WTC11 (cell line): ENCODE measurements at regions not wholly inside any gene's neighbourhood (a gene's known extent, or its start where the extent isn't known, plus 50 kb on each side); places are given as distances from the start of the nearest gene placed in this dataset.

Experiments
- ATAC-seq: fragments of 200-7000 bp; cut with Tn5 transposase; 2 replicates; pipeline ENCODE4 v1.10.0; 2021; ENCODE audit warnings: mild to moderate bottlenecking, moderate library complexity
- CTCF ChIA-PET: fragments of 300-600 bp; sonication (Branson Sonifier 250); formaldehyde crosslinking; loops from one replicate; lab custom pipeline; 2021; ENCODE audit warnings: antibody characterized with exemption; lab: Charles Lee
- POLR2A ChIA-PET: fragments of 350-600 bp; sonication (Branson Sonifier 250); formaldehyde crosslinking; loops from one replicate; lab custom pipeline; 2021; ENCODE audit warnings: antibody characterized with exemption; lab: Charles Lee
- DNase-seq: peaks from one replicate; pipeline ENCODE4 v3.0.0; 2021; ENCODE audit warnings: low spot score
- H3K27ac Mint-ChIP-seq: 2 replicates; pipeline ENCODE4 v1.8.0; 2021; ENCODE audit warnings: mixed read lengths
- H3K27me3 Mint-ChIP-seq: 2 replicates; pipeline ENCODE4 v1.8.0; 2021; ENCODE audit warnings: low read depth, mild to moderate bottlenecking, moderate library complexity, mixed read lengths
- H3K36me3 Mint-ChIP-seq: 2 replicates; pipeline ENCODE4 v1.8.0; 2021; ENCODE audit warnings: mixed read lengths
- H3K4me1 Mint-ChIP-seq: 2 replicates; pipeline ENCODE4 v1.8.0; 2022; ENCODE audit warnings: mixed read lengths
- H3K4me3 Mint-ChIP-seq: 2 replicates; pipeline ENCODE4 v1.8.0; 2021; ENCODE audit warnings: mild to moderate bottlenecking, moderate library complexity, mixed read lengths
- H3K9me3 Mint-ChIP-seq: 2 replicates; pipeline ENCODE4 v1.8.0; 2021; ENCODE audit warnings: mixed read lengths
- E2F1 ChIP-seq: sonication (generic); formaldehyde crosslinking; IDR thresholded peaks from 2 replicates; pipeline ENCODE4 v1.8.0; 2022; ENCODE audit warnings: mild to moderate bottlenecking, missing genetic modification reagents
- E2F4 ChIP-seq: sonication (generic); formaldehyde crosslinking; IDR thresholded peaks from 2 replicates; pipeline ENCODE4 v1.8.1; 2022; ENCODE audit warnings: low read depth, mild to moderate bottlenecking, moderate library complexity, missing genetic modification reagents, borderline replicate concordance
- ELF4 ChIP-seq: sonication (generic); formaldehyde crosslinking; IDR thresholded peaks from 2 replicates; pipeline ENCODE4 v1.8.1; 2022; ENCODE audit warnings: low read depth, mild to moderate bottlenecking, moderate library complexity, missing genetic modification reagents
- FOXK1 ChIP-seq: sonication (generic); formaldehyde crosslinking; IDR thresholded peaks from 2 replicates; pipeline ENCODE4 v1.8.0; 2022; ENCODE audit warnings: mild to moderate bottlenecking, moderate library complexity, missing genetic modification reagents
- GTF2I ChIP-seq: fragments of 250-450 bp; sonication (Bioruptor Pico); conservative IDR thresholded peaks from 2 replicates; pipeline ENCODE4 v1.4.0; 2021; ENCODE audit warnings: mild to moderate bottlenecking
- KAT7 ChIP-seq: sonication (generic); formaldehyde crosslinking; IDR thresholded peaks from 2 replicates; pipeline ENCODE4 v1.8.1; 2023; ENCODE audit warnings: missing genetic modification reagents, mild to moderate bottlenecking, borderline replicate concordance
- NR2C2 ChIP-seq: sonication (generic); formaldehyde crosslinking; IDR thresholded peaks from 2 replicates; pipeline ENCODE4 v1.8.0; 2022; ENCODE audit warnings: mild to moderate bottlenecking, missing genetic modification reagents
- RORB ChIP-seq: fragments of 250-450 bp; sonication (Bioruptor Pico); IDR thresholded peaks from 2 replicates; pipeline ENCODE4 v1.9.0; 2021; ENCODE audit warnings: mild to moderate bottlenecking
- SMAD4 ChIP-seq: sonication (generic); formaldehyde crosslinking; IDR thresholded peaks from 2 replicates; pipeline ENCODE4 v1.8.0; 2022; ENCODE audit warnings: mild to moderate bottlenecking, missing genetic modification reagents
- SP1 ChIP-seq: sonication (generic); formaldehyde crosslinking; conservative IDR thresholded peaks from 2 replicates; pipeline ENCODE4 v1.8.1; 2022; ENCODE audit warnings: missing genetic modification reagents
- TEAD1 ChIP-seq: sonication (generic); formaldehyde crosslinking; IDR thresholded peaks from 2 replicates; pipeline ENCODE4 v1.8.0; 2022; ENCODE audit warnings: mild to moderate bottlenecking, missing genetic modification reagents
- ZNF263 ChIP-seq: sonication (generic); formaldehyde crosslinking; IDR thresholded peaks from 2 replicates; pipeline ENCODE4 v1.8.1; 2022; ENCODE audit warnings: low read depth, mild to moderate bottlenecking, moderate library complexity, missing genetic modification reagents
- TF ChIP-seq, protein P1 (sequence below): sonication (generic); formaldehyde crosslinking; IDR thresholded peaks from 2 replicates; pipeline ENCODE4 v1.8.0; 2023; ENCODE audit warnings: missing genetic modification reagents
- TF ChIP-seq, protein P2 (sequence below): sonication (generic); formaldehyde crosslinking; IDR thresholded peaks from 2 replicates; pipeline ENCODE4 v1.8.1; 2023; ENCODE audit warnings: mild to moderate bottlenecking, moderate library complexity, missing genetic modification reagents
- TF ChIP-seq, protein P3 (sequence below): sonication (generic); formaldehyde crosslinking; conservative IDR thresholded peaks from 2 replicates; pipeline ENCODE4 v1.8.1; 2022; ENCODE audit warnings: mild to moderate bottlenecking, missing genetic modification reagents

- ATAC-seq (no peak), DNase-seq (no peak)
- Mint-ChIP-seq H3K4me3 (no peak overlapping the region), H3K27ac (no peak overlapping the region), H3K36me3 (no peaks in the 10 kb centered on the region), H3K9me3 (no peaks in the 10 kb centered on the region), H3K4me1 (no peaks in the 10 kb centered on the region), H3K27me3 (no peaks in the 10 kb centered on the region)
- ChIA-PET CTCF (no interaction called here), POLR2A (no interaction called here)
- TF ChIP-seq SMAD4 (CRISPR knock-in tag) (no peak), E2F4 (CRISPR knock-in tag) (no peak), ELF4 (CRISPR knock-in tag) (no peak), FOXK1 (no peak)
- TF ChIP-seq, protein P1, sequence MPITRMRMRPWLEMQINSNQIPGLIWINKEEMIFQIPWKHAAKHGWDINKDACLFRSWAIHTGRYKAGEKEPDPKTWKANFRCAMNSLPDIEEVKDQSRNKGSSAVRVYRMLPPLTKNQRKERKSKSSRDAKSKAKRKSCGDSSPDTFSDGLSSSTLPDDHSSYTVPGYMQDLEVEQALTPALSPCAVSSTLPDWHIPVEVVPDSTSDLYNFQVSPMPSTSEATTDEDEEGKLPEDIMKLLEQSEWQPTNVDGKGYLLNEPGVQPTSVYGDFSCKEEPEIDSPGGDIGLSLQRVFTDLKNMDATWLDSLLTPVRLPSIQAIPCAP (CRISPR knock-in tag), result no peak
These were observed 137.9 kb upstream of the SEMA3E start for GRCh38 chr7:83786858-83787257.

DNA sequence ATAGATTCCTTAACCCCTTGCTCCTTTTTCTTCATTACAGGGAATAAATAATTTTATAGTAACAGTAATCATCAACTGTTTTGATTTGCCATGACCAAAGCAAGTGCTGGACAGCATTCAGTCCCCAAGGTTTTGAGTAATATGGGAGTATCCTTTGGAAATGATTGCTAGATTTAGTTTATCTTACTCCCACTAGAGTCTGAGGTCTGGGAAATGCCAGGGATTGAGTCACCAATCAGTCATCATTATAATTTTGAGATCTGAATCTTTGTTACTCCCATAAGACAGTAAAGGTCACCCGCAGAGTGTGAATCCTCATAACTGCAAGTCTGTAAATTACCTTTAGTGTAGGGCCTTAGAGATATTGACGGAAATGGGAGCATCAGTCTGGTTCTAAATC lies 133.7 kb upstream of the SEMA3E start:
- Mint-ChIP-seq H3K4me3 (no peak overlapping the region), H3K27me3 (no peaks in the 10 kb centered on the region), H3K36me3 (no peaks in the 10 kb centered on the region), H3K4me1 (no peaks in the 10 kb centered on the region), H3K9me3 (no peaks in the 10 kb centered on the region), H3K27ac (no peak overlapping the region)
- TF ChIP-seq, protein P2, sequence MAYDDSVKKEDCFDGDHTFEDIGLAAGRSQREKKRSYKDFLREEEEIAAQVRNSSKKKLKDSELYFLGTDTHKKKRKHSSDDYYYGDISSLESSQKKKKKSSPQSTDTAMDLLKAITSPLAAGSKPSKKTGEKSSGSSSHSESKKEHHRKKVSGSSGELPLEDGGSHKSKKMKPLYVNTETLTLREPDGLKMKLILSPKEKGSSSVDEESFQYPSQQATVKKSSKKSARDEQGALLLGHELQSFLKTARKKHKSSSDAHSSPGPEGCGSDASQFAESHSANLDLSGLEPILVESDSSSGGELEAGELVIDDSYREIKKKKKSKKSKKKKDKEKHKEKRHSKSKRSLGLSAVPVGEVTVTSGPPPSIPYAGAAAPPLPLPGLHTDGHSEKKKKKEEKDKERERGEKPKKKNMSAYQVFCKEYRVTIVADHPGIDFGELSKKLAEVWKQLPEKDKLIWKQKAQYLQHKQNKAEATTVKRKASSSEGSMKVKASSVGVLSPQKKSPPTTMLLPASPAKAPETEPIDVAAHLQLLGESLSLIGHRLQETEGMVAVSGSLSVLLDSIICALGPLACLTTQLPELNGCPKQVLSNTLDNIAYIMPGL (CRISPR knock-in tag), result no peak
- TF ChIP-seq NR2C2 (CRISPR knock-in tag), result no peak
- TF ChIP-seq, protein P1 (CRISPR knock-in tag), result no peak
- TF ChIP-seq GTF2I, result no peak
- ATAC-seq (no peak), DNase-seq (no peak)
- ChIA-PET POLR2A (no interaction called here), CTCF (no interaction called here)

DNA sequence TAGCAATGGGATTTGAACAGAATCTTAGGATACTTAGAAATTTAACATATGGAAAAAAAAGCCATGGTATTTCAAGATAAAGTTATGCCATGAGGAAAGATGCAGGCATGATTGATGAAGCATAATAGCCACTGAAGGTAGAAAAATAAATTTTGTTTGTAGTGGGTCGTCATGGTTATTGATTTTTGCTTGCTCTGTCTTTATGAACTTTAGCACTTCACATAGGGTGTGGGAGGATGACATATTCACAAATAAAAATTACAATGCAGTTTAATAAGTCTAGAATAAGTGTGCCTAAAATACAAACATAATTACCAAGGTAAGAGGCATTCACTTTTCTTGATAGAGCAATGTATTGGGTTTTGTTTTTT lies 129.1 kb upstream of the SEMA3E start:
- H3K4me3 Mint-ChIP-seq, result no peak overlapping the region
- no peaks in the 10 kb centered on the region for H3K27me3 Mint-ChIP-seq
- DNase-seq, result no peak
- peaks cover 3% of the 10 kb centered on the region; the same call in 1 of the 2 replicates for H3K4me1 Mint-ChIP-seq
- POLR2A ChIA-PET, result no interaction called here
- no peak for ATAC-seq
- TF ChIP-seq ZNF263 (CRISPR knock-in tag) (no peak), E2F1 (no peak), TEAD1 (CRISPR knock-in tag) (no peak), KAT7 (no peak), RORB (CRISPR knock-in tag) (no peak), SP1 (CRISPR knock-in tag) (no peak)
- TF ChIP-seq, protein P3, sequence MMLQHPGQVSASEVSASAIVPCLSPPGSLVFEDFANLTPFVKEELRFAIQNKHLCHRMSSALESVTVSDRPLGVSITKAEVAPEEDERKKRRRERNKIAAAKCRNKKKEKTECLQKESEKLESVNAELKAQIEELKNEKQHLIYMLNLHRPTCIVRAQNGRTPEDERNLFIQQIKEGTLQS, result no peak
- no peaks in the 10 kb centered on the region for H3K9me3 Mint-ChIP-seq
- H3K36me3 Mint-ChIP-seq, result no peaks in the 10 kb centered on the region
- no peak overlapping the region for H3K27ac Mint-ChIP-seq
- CTCF ChIA-PET, result no interaction called here
